ENCODE measurements at regions not wholly inside any gene's neighbourhood (a gene's known extent, or its start where the extent isn't known, plus 50 kb on each side); places are given as distances from the start of the nearest gene placed in this dataset.

DNA sequence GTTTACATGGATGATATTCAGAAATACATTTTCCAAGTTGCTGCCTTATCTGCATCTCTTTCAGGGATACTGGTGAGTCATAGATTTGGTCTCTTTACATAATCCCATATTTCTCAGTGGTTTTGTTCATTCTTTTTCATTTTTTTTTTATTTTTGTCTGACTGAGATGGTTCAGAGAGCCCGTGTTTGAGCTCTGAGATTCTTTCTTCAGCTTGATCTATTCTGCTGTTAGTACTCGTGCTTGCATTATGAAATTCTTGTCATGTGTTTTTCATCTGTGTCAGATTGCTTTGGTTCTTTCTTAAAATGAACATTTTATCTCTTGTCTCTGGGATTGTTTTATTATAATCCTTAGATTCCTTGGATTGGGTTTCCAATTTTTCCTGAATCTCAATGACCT, 317.3 kb downstream of the DOK5 start:
- TF ChIP-seq, protein P1, sequence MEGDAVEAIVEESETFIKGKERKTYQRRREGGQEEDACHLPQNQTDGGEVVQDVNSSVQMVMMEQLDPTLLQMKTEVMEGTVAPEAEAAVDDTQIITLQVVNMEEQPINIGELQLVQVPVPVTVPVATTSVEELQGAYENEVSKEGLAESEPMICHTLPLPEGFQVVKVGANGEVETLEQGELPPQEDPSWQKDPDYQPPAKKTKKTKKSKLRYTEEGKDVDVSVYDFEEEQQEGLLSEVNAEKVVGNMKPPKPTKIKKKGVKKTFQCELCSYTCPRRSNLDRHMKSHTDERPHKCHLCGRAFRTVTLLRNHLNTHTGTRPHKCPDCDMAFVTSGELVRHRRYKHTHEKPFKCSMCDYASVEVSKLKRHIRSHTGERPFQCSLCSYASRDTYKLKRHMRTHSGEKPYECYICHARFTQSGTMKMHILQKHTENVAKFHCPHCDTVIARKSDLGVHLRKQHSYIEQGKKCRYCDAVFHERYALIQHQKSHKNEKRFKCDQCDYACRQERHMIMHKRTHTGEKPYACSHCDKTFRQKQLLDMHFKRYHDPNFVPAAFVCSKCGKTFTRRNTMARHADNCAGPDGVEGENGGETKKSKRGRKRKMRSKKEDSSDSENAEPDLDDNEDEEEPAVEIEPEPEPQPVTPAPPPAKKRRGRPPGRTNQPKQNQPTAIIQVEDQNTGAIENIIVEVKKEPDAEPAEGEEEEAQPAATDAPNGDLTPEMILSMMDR (conservative IDR thresholded peaks at IDR 0.05), result no peak
- TF ChIP-seq ZFX (IDR thresholded peaks at IDR 0.05), result no peak
